Pons (tissue), 1 donor: ENCODE measurements at regions not wholly inside any gene's neighbourhood (a gene's known extent, or its start where the extent isn't known, plus 50 kb on each side); places are given as distances from the start of the nearest gene placed in this dataset.
"Not testable (repeated sequence)": the region's sequence is repeated elsewhere in the genome, so short reads cannot be mapped to it uniquely, and the experiment has no call there.

Source experiments
- DNase-seq: peaks from one replicate; pipeline ENCODE4 v3.0.0-alpha.2; 2016; ENCODE audit warnings: low spot score

DNA sequence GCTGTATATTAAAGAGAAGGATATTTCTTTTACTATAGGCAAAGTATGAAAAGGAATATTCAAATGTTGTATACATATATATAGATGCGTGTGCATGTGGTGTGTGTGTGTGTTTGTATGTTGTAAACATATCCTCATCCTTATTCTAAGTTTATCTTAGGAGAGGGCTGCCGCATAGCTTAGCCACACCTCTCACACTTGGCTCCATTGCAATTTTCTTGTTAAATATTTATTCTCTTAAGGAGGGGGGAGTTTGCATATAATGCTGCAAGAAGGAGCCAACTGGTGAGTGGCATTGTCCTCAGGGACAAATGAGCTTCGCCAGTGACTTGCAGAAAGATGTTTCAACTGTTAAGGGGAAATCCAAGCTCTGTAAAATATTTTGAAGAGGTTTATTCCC is 360.1 kb upstream of the RND3 start:
- no peak for DNase-seq

DNA sequence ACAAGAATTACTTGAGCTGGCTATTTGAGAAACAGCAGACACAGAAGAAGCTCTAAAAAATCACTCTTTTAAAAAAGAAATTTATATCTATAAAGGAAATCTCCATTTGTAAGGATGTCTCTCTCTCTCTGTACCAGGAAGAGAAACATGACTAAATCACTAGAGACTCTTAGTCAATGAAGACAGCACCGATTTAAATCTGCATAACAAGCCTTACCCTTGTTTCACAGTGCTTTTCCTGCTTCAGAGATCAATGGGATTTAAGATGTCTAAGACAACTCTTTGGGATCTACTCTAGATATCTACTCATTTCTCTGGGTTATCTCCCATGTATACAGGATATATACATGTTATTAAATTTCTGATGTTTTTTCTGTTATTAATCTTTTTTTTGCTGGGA is 359.2 kb upstream of the RND3 start:
- DNase-seq: no peak

- no peak for DNase-seq
These were observed 345.2 kb upstream of the RND3 start for GRCh38 chr2:150832686-150833085.

DNA sequence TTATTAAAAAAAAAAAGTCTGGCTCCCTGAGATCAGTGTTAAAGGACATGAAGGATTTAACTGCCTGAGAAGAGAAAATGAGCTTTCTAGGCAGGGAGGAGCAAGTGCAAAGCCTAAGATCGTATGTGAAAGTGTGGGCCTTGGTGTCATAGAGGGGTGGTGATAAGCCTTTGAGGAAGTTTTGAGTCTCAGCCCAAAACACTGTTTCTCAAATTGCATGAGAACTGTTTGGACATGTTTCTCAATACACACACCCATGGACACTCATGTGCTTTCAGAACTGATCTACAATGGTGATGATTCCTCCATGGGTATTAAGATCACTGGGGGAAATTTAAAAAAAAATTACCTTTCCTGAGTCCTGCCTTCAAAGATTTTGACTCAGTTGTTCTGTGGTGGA is 336.7 kb upstream of the RND3 start:
- DNase-seq: no peak

DNA sequence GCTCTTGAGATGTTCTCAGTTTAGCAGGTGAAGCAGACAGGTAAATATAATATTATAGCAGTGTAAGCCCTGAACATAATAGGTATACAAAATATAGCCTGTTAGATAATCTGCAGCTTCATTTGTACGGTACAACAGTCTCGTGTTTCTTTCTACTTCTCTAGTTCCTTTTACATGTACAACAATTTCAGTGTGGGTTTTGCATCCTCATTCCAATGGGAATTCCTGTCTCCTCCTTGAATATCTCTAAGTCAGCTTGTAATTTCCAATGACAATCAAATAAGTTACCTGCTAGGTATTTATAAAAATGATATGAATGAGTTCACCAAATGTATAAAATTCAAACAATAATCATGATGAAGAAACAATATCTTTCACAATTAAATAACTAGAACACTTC is 330.0 kb upstream of the RND3 start:
- DNase-seq: no peak

- DNase-seq: no peak
These were observed 325.3 kb upstream of the RND3 start for GRCh38 chr2:150812664-150813367.

DNA sequence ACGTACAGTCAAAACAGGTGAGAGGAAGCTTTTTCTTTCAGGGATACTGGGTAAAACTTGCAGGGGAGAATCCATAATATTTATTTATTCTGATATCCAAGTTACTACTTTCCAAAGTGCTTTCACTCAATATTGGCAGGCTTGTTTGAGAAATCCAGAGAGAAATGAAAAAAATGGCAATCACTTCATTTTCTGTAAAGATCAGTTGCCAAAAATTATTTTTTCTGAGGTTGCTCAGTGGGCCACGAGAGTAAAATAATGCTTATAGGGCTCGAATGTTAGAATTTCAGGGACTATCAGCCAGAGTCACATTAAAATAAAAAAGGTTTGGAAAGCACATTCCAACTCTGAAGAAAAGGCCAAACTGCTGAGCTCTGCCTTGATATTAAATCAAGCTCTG is 324.6 kb upstream of the RND3 start:
- DNase-seq: no peak

DNA sequence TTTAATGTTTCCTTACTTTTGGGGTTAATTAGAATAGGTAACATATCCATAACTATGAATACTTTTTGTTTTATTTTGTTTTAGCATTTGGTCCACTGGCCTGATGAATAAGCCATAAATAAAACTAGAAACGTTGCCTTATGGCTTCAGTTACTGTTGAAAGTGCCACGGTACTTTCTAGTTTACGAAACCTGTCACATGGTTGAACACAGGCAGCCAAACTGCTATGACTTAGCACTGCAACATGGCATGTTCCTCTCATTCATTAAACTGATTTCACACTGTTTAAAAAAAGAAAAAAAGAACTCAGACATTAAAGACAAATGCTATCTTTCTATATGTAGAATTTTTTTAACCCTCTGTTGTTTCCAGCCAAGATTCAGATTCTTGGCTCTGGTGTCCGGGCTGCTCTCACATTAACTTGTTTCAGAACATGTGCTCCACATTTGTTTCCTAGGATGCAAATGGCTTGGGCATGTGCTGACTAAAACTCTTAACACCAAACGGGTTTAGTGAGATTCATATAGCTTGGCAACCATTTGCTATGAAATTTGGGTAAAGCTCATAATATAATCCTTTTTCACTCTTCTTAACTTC is 323.9 kb upstream of the RND3 start:
- DNase-seq: no peak

- DNase-seq: no peak
These were observed 321.6 kb upstream of the RND3 start for GRCh38 chr2:150809103-150809502.

GRCh38 chr2:150806336-150806735 is 318.9 kb upstream of the RND3 start:
- peak; percentile 6 for DNase-seq

GRCh38 chr2:150803689-150804398 is 316.4 kb upstream of the RND3 start:
- no peak for DNase-seq

DNA sequence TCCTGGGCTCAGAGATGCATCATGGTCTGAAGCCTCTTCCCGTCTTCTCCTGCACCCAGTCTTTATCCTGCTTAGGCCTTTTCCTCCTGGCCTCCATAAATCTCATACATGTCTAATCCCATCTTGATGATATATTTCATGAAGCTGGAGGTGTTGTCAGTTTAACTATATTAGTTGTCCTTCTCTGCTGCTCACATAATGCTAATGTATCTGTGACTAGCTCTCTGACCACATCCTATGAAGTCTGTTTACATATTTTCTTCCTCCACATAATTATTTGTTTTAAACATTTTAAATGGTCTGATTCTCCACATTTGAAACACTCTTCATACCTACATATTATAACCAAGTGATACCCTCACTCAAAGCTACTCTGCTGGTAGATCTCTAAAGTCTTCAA is 315.2 kb upstream of the RND3 start:
- DNase-seq: no peak

GRCh38 chr2:150796236-150796635 is 308.8 kb upstream of the RND3 start:
- not testable (repeated sequence) for DNase-seq

DNA sequence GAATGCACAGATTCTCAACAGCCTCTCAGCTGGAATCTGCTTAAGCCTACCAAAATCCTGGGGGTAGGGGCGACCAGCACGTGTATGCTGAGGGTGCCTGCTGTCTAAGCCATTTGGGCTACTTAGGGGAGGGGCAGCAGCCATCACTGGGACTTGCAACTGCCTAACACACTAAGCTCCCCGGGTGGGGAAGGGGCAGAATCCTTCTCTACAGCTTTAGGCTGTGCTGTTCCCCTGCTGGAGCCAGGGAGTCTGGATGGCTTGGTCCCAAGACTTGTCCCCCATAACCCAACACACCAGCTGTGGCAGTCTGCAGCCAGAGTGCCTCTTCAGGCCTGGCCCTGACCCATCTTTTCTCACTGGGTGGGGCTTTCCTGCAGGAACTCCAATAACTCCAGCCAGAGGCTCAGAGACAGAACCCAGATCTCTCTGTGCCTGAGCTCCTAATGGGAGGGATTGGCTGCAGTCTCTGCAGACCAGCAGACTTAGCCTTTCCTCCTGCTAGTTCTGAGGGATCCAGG is 305.4 kb upstream of the RND3 start:
- DNase-seq: no peak

DNA sequence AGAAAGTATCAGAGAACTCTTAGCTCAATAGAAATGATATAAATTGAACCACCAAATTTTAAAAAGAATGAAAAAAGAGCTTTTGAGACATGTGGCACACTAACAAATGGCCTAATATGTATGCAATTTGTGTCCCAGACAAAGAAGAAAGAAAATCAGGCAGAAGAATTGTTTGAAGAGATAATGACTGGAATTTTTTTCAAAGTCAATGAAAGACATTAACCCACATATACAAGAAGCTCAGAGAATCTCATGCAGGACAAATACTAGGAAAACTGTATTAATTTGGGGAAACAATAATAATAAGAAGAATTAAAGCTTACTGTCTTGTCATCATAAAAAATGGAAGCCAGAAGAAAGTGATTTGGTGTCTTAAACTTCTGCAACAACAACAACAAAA is 304.1 kb upstream of the RND3 start:
- DNase-seq: no peak

DNA sequence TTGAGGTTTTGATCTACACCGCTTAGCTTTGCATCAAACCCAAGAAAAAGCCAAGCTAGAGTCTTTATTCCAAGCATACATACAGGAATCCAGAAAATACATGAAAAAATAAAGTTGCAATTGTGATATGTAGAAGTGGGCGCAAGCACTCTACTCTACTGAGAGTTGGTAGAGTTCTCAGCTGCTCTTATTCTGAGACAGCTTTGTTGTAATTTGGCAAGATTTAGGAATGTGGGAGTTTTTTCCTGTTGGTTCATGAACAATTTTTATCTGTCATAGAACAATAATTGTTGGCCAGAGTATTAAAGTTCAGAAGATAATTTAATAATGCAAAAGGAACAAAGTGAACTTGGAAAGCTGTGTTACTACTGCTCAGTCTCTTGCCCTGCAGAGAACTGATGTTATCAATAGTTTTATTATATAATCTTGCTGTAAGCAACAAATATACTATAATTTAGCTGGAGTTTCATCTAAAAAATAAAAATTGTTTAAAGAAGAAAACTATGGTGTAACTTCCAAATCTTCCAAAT is 302.0 kb upstream of the RND3 start:
- DNase-seq: no peak

DNA sequence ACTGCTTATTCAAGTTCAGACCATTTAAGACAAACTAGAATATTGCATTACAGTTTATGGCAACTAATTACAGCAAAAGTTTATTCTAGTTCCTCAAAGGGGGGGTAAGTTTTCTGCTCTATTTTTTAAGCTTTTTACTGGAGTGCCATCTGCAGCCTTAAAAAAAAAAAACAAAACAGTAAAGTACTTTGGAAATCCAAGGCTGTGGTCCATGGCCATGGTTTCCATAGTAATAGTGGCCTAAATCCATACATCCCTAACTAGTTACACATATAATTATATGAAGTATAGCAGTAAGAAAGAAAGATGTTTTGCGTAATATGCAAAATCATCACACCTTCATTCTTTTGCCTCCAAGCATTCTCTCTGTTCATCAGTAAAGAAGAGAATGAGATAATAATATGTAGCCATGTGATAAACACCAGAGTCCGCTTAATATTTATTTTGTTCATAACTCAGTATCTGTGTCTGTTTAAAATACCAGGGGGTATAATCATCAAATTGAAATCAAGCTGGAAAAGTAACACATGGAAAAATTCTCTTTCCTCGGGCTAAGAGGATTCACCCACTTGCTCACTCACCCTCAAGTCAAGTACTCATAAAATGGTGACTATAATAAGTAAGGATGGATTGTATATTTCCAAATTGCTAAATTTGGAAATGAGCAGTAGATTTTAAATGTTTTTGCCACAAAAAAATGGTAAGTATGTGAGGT is 301.1 kb upstream of the RND3 start:
- no peak for DNase-seq

- no peak for DNase-seq
These were observed 300.1 kb upstream of the RND3 start for GRCh38 chr2:150787353-150788093.

- no peak for DNase-seq
These were observed 296.9 kb upstream of the RND3 start for GRCh38 chr2:150784389-150784788.

GRCh38 chr2:150783896-150784295 is 296.4 kb upstream of the RND3 start:
- no peak for DNase-seq

- no peak for DNase-seq
These were observed 295.5 kb upstream of the RND3 start for GRCh38 chr2:150783015-150783414.

GRCh38 chr2:150782613-150783012 is 295.1 kb upstream of the RND3 start:
- no peak for DNase-seq
